GM12875 (cell line): ENCODE measurements at regions not wholly inside any gene's neighbourhood (a gene's known extent, or its start where the extent isn't known, plus 50 kb on each side); places are given as distances from the start of the nearest gene placed in this dataset.

Source experiments
- H3K4me3 ChIP-seq: one replicate; pipeline ENCODE4 v1.5.1; 2011; ENCODE audit warnings: low read depth, low read length, control low read depth
- CTCF ChIP-seq: IDR thresholded peaks from 2 replicates; pipeline ENCODE4 v1.5.1; 2011; ENCODE audit warnings: low read depth, mild to moderate bottlenecking, control low read depth, inconsistent platforms, low read length, moderate library complexity, borderline replicate concordance; ENCODE audit not compliant: insufficient read depth

DNA sequence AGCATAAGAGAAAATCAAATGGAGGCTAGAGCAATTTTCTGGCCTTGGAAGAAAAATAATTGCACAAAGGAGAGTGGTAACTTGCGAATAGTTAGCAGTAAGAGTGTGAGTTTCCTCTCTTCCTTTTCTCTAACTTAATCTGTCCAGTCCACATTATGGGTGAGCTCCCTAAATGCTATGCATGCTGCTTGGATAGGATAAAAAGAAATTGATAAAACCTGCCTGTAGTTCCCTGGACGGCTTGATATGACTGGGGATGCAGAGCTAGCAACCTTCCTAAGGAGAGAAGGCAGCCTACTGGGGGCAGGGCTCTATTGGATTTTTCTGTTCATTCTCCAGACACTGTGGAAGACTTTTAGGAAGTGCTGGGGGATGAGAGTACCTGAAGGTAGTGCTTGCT, 311.3 kb downstream of the LMO7 start:
- no peak for TF ChIP-seq CTCF
- H3K4me3 ChIP-seq = no peak overlapping the region

DNA sequence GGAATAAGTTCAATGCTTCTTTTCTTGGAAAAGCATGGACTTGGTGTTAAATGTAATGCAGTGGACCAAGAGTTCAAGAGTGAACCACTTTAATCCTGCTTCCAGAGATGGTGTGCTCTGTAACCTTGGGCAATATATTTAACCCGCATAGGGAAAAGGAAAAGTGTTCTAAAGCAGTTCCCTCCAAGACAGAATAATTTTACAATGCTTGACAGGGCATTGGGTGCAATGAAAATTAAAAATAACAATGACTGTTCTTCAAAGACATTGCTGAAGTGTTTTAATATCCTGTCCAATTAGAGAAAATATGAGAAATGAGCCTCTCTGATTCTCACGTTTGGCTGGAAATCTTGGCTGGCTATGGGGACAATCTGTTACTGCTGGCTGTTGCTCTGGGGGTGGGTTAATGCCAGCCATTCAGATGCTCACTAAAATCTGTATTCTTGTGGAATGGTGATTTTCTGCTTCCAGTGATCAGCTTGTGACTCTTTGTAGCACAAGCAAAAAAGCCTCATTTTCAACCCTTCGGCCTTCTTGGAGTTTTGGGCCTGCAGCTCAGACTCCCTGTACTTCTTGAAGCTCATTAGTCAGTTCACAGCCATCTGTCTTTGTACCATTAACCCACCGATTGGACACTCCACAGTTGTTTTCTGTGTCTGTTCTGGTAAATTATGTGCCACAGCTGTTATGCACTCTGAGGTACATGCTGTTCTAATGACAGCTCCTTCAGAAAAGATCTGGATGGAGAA, 310.6 kb downstream of the LMO7 start:
- no peak overlapping the region for H3K4me3 ChIP-seq
- TF ChIP-seq CTCF = no peak

- no peak overlapping the region for H3K4me3 ChIP-seq
- no peak for TF ChIP-seq CTCF
These were observed 309.8 kb downstream of the LMO7 start for GRCh38 chr13:75945841-75946482.

- H3K4me3 ChIP-seq = no peak overlapping the region
- no peak for TF ChIP-seq CTCF
These were observed 302.9 kb downstream of the LMO7 start for GRCh38 chr13:75938811-75939560.

DNA sequence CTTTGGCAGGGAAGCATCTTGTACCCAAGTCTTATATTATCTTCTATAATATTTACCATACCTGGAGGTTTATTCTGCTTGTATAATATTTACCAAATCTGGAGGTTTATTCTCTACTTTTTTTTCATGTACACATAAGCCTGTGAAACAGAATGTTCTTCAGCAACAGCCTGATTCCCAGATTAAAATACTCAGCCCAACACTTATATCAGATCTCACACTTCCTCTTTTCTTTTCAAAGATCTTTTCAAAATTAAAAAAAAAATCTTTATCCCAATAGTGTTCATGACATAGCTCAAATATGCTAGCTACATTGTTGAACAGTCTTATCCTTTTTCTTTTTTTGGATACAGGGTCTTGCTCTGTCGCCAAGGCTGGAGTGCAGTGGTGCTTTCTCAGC, 300.7 kb downstream of the LMO7 start:
- no peak overlapping the region for H3K4me3 ChIP-seq
- no peak for TF ChIP-seq CTCF

GRCh38 chr13:75935805-75936204, 299.7 kb downstream of the LMO7 start:
- H3K4me3 ChIP-seq = no peak overlapping the region

More at GRCh38 chr13:75935805-75936204, 299.7 kb downstream of the LMO7 start:
- TF ChIP-seq CTCF = no peak
